Transverse colon (tissue), 4 donors: ENCODE measurements at regions not wholly inside any gene's neighbourhood (a gene's known extent, or its start where the extent isn't known, plus 50 kb on each side); places are given as distances from the start of the nearest gene placed in this dataset.

Source experiments
- CTCF ChIP-seq, 5 experiments: fragments of 200-600 bp in 3 of 5; fragments of 450-650 bp in 2 of 5; sonication (generic) in 3 of 5; IDR thresholded peaks; 1 replicate in 2 of 5; 2 replicates in 3 of 5; pipeline ENCODE4 v1.5.1; 2016 to 2017; ENCODE audit warnings: antibody characterized with exemption in 5 of 5, inconsistent platforms in 3 of 5, mild to moderate bottlenecking in 2 of 5, moderate library complexity in 1 of 5
- POLR2AphosphoS5 ChIP-seq, 3 donors: sonication (generic); formaldehyde crosslinking; IDR thresholded peaks; one replicate each; pipeline ENCODE4 v1.6.1; 2016; ENCODE audit warnings: antibody characterized with exemption in 3 of 3

- TF ChIP-seq CTCF (IDR thresholded peaks at IDR 0.05) = no peak
- no peak for TF ChIP-seq POLR2AphosphoS5 (IDR thresholded peaks at IDR 0.05)
Measured at GRCh38 chr20:40851051-40851450, 162.0 kb upstream of the MAFB start.
